ENCODE measurements at regions not wholly inside any gene's neighbourhood (a gene's known extent, or its start where the extent isn't known, plus 50 kb on each side); places are given as distances from the start of the nearest gene placed in this dataset.

DNA sequence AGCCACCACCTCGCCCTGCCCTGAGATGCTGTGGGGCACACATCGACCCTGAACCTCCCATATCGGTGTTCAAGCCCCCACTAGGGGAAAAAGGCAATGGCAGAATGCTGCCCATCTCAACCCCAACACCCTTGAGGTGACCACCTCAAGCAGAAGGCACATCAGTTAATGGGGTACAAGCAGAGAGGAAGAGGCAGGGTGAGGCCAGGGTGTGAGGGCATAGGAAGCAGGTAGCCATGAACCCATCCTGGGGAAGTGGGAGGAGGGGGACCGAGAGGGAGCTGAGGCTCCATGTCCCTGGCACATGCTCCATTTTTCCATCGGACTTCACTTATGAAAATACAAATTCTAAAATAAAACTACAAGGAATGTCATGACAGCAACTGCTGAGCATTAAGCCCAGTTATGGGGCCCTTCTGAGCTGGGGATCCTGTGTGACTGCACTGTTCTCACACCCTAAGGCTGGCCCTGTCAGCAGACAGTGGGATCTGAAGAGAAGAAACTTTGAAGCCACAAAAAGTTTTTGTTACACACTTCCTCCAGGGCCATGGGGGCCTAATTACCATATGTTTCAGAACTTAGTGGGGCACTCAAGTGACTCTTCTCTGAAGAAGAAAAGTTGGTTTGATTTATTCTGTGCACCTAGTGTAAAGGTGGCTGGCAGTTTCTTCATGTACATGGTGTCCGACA lies 68.2 kb upstream of the FAM241A start:
- Histone ChIP-seq H3K27me3 (replicated peaks) (no peaks in the 10 kb centered on the region), H3K27ac (no peak overlapping the region), H3K36me3 (replicated peaks) (no peaks in the 10 kb centered on the region), H3K4me3 (ENCODE audit: low read depth, low read length) (no peak overlapping the region)
- TF ChIP-seq, protein P1, sequence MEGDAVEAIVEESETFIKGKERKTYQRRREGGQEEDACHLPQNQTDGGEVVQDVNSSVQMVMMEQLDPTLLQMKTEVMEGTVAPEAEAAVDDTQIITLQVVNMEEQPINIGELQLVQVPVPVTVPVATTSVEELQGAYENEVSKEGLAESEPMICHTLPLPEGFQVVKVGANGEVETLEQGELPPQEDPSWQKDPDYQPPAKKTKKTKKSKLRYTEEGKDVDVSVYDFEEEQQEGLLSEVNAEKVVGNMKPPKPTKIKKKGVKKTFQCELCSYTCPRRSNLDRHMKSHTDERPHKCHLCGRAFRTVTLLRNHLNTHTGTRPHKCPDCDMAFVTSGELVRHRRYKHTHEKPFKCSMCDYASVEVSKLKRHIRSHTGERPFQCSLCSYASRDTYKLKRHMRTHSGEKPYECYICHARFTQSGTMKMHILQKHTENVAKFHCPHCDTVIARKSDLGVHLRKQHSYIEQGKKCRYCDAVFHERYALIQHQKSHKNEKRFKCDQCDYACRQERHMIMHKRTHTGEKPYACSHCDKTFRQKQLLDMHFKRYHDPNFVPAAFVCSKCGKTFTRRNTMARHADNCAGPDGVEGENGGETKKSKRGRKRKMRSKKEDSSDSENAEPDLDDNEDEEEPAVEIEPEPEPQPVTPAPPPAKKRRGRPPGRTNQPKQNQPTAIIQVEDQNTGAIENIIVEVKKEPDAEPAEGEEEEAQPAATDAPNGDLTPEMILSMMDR (IDR thresholded peaks at IDR 0.05; ENCODE audit: low read depth, low read length, missing control alignments) = no peak
- DNase-seq = no peak
- in situ Hi-C loops (cut with HindIII; ENCODE audit: low pct_ligation_motif_present, low sequenced_read_pairs) = no loop called here

DNA sequence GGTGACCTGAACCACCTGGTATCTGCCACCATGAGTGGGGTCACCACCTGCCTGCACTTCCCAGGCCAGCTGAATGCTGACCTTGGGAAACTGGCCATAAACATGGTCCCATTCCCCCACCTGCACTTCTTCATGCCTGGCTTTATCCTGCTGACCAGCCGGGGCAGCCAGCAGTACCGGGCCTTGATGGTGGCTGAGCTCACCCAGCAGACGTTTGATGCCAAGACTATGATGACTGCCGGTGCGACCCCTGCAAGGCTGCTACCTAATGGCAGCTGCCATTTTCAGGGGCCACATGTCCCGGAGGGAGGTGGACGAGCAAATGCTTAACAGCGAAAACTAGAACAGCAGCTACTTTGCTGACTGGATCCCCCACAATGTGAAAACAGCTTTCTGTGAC lies 67.5 kb upstream of the FAM241A start:
- H3K4me3 ChIP-seq (ENCODE audit: low read depth, low read length) = no peak overlapping the region
- no peak for DNase-seq
- TF ChIP-seq, protein P1 (IDR thresholded peaks at IDR 0.05; ENCODE audit: low read depth, low read length, missing control alignments) = no peak
- in situ Hi-C loops (cut with HindIII; ENCODE audit: low pct_ligation_motif_present, low sequenced_read_pairs) = no loop called here
- no peak overlapping the region for H3K27ac ChIP-seq
- H3K36me3 ChIP-seq (replicated peaks) = no peaks in the 10 kb centered on the region
- no peaks in the 10 kb centered on the region for H3K27me3 ChIP-seq (replicated peaks)

DNA sequence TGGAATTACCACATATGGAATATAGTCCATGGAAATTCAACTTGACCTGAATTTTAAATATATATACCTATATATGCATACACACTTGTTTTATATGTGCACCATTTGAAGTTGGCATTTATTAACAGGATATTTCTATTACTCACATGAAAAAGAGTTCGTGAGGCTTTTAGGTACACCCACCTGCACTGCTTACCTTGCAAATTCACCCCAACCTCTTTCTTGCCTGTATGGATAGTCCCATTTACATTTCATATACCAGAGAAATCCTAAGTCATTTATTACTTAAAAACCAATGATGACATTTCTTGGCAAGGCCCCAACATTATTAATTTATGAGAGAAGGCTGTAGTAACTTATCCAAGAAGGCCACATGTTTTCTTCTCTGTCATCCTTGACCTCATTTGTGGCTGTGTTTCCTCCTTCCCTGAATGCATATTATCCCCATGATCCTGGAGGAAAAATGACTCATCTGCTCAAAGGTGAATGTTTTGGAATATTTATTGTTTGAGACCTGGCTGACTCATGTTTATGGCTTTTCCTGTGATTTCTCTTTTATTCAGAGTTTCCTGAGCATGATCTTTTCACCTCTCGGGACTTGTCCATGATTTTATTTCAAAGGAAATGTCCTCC lies 62.2 kb upstream of the FAM241A start:
- Histone ChIP-seq H3K36me3 (replicated peaks) (no peaks in the 10 kb centered on the region), H3K4me3 (ENCODE audit: low read depth, low read length) (no peak overlapping the region), H3K27ac (peak overlapping the region; percentile 44), H3K27me3 (replicated peaks) (no peaks in the 10 kb centered on the region)
- TF ChIP-seq, protein P1 (IDR thresholded peaks at IDR 0.05; ENCODE audit: low read depth, low read length, missing control alignments) = no peak
- in situ Hi-C loops (cut with HindIII; ENCODE audit: low pct_ligation_motif_present, low sequenced_read_pairs) = no loop called here
- peak; percentile 53 for DNase-seq

DNA sequence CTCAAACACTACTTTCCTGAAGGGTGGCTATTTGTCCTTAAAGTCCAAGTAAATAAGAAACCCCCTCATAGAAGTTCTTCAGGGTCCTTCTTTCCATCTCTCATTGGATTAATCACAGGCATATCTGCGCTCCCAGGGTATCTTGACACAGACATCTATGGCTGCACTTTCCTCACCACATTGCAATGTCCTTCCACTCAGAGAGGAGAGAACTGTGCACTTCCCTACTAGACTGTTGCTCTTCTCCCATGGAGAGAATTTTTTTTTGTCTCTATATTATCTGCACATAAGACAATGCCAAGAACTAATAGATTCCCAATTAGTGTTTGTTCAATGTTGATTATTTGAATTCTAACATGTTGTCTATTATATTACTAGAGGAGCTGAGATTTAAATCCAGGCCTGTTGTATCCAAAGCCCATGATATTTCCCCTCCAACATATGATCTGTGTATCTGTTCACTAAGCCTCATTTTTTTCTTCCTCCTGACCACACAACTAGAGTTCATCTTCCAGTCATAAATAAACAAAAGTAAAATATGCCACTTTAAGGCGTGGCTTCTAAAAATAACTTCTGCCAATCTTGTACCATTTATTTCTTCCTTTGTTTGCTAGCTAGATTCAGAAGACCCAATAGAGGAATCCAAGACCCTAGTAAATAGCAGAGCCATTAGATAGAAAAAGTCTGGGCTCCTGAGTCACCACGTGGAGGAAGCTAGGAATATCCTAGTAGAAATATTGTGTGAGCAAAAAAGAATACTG lies 61.5 kb upstream of the FAM241A start:
- in situ Hi-C loops (cut with HindIII; ENCODE audit: low pct_ligation_motif_present, low sequenced_read_pairs) = no loop called here
- TF ChIP-seq, protein P1 (IDR thresholded peaks at IDR 0.05; ENCODE audit: low read depth, low read length, missing control alignments) = no peak
- H3K4me3 ChIP-seq (ENCODE audit: low read depth, low read length) = no peak overlapping the region
- DNase-seq = peak; percentile 7
- H3K27ac ChIP-seq = peak overlapping the region; percentile 44
- no peaks in the 10 kb centered on the region for H3K36me3 ChIP-seq (replicated peaks)
- H3K27me3 ChIP-seq (replicated peaks) = no peaks in the 10 kb centered on the region

DNA sequence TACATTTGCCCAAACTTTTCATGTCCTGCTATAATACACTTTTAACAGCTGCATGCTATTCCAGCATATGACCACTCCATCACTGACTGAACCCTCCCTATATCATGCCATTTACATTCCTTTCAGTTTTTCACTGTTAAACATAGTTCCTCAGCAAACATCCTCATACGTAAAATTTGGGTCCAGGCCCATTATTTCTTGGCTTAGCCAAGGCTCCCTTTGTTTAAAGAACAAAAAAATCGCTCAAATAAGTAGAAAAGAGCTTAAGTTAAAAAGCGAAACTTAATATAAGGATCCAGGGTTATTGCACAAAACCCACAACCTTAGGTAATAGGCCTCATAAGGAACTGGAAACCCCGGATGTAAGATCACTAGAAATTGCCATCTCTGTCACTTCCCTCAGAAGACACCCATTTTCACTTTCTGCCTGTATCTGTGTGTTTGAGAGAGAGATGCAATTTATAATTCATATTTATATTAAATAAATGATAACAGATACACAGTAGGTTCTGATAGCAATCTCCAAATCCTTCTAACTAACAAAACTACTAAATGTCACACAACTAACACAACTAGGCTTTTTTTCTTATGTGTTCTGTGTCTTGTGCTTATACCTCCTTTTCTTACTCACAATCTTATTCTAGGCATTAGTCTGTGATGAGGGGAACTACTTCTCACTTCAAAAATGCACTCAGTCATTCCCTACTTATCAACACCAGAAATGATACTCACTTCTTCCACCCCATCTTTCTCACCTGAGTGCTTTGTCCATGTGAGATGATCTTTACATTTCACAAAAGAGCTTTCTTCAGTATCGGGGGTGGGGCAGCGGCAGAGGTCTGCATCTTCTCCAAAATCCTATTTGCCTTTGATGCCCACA lies 59.9 kb upstream of the FAM241A start:
- no peaks in the 10 kb centered on the region for H3K27me3 ChIP-seq (replicated peaks)
- no peak overlapping the region for H3K4me3 ChIP-seq (ENCODE audit: low read depth, low read length)
- no peak for DNase-seq
- H3K36me3 ChIP-seq (replicated peaks) = no peaks in the 10 kb centered on the region
- TF ChIP-seq, protein P1 (IDR thresholded peaks at IDR 0.05; ENCODE audit: low read depth, low read length, missing control alignments) = no peak
- in situ Hi-C loops (cut with HindIII; ENCODE audit: low pct_ligation_motif_present, low sequenced_read_pairs) = no loop called here
- H3K27ac ChIP-seq = no peak overlapping the region

All from brain microvascular endothelial cell (primary cell).